ENCODE measurements at regions not wholly inside any gene's neighbourhood (a gene's known extent, or its start where the extent isn't known, plus 50 kb on each side); places are given as distances from the start of the nearest gene placed in this dataset.

DNA sequence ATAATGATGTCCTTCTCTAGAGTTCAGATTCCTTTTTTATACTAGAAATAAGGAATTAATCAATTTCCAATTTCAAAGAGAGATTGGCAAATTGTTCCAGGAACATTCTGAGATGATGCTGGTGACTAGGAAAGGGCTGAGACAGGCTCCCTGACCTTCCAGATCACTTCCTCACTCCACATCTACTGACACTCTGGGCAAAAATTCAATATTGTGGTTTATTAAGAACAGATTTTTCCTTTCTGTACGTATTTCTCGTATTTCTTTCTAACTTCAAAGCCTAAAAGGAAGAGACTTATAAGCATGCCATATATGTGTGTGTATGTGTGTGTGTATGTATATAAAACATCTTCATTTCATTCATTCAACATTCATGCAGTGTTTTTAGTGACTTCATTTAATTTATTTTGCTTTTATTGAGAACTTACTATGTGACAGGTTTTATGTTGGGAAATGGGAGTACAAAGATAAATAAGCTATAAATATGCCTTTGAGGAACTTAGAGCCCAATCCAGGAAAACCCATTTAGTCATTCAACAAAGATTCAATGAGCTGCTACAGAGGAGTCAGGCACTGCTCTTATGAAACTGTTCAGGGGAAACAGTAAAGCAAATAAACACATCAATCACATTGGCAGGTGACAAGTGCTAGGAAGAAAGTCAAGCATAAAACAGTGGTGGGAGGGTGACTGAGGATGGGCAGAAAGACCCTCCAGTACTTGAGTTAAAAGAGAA, 137.9 kb downstream of the RDH14 start:
- DNase-seq = no peak

DNA sequence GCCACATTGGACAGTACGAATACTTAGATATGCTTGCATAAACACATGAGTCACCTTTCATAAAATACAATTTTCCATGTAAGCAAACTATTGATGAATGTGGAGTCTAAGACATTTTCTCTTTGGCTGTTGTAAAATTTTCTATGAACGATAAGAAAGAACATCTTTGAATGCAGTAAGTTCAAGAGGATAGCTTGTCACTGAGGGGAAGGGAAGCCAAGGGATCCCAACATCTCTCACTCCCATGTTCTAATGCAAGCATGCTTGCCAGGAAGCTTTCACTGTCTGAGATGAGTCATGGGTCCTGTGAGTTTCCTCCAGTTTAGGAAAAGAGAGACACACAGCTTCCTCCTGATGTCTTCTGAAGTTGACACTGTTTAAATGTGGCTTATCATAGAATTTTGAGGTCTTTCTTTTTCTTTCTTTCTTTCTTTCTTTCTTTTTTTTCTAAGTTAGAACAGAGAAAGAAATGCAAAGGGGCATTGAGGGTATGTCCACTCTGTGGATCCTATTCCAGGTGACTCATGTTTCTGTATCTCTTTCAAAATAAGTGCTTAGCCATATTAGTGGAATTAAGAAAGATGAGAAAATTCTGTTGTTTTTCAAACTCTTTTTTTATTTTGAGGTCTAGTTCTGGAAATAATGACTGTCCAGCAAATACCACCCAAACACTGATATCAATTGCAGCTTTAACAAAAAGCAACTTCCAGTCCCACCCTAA, 146.6 kb downstream of the RDH14 start:
- DNase-seq = peak; percentile 44 to 73

GRCh38 chr2:18412980-18413675, 147.3 kb downstream of the RDH14 start:
- no peak for DNase-seq

DNA sequence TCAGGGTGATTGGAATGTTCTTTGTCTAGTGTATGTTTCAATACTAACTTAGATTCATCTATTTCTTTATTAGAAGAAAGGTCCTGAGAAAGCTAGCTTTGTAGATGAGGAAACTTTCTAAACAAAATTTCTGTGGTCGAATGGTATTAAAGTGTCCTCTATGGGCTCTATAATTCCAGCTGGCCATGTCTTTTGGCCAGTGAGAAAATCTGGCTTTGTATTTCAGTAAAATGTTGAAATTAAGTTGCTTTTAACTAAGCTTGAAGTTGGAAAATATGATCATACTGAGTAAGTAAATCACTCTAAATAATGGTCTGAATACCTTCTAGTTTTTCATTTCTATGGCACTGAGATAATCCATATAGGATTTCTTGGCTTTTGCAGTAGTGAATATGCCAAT, 148.8 kb downstream of the RDH14 start:
- DNase-seq = no peak

DNA sequence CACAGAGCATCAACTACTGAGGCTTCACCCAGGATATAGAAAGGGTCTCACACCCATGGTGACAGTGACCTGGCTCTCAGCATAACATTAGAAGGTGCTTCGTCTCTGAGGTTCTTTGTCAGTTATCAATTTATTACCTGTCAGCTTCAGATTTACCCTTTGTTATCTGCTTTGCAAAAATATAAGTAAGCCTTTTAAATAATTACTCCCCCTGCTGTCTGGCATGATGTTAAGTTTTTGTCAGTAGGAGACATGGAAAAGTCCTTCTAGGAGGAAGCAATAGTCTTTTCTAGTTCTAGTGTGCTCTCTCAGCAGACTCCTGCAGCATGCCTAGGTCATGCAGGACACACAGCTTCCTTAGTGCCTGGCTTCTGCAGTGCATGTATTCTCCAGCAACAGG, 149.9 kb downstream of the RDH14 start:
- DNase-seq = no peak

- DNase-seq = no peak
Observed at GRCh38 chr2:18408638-18409037, 151.8 kb downstream of the RDH14 start.

DNA sequence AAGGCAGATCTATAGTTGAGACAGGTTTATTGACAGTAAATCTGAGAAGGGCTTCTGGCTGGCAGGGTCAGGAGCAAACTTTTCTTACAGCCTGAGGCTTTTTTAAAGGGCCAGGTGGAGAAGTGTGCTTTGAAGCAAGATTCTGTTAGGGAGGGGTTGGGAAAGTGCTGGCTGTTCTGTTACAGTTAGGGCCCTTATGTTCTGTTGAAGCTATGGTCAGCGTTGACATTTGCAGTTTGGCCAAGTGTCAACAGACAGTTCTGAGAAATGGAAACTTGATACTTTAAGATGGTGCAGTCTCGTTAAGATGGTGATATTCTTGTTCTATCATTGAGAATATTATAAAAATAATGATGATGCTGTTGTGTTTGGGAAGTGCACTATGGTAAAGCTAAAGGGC, 154.2 kb downstream of the RDH14 start:
- no peak for DNase-seq

DNA sequence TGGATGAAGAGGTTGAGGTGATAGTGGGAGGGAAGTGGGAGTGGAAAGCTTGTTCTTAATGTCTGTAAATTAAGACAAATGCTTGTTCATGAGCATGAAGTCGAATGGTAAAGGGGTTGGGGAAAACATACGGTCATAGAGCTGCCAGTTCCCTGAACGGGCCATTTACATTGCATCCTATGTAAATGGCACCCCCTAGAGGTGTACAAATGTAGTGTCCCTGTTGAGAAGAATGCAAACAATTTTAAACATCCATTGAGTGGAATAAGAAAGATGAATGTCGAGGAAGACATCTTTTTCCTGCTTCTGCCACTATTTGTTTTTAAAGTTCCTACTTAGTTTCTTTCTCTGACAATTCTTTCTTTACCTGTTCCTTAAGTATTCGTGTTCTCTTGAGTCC, 155.7 kb downstream of the RDH14 start:
- DNase-seq = peak in 1 of 2 experiments; percentile 6

- DNase-seq = no peak
Observed at GRCh38 chr2:18403921-18404522, 156.4 kb downstream of the RDH14 start.

DNA sequence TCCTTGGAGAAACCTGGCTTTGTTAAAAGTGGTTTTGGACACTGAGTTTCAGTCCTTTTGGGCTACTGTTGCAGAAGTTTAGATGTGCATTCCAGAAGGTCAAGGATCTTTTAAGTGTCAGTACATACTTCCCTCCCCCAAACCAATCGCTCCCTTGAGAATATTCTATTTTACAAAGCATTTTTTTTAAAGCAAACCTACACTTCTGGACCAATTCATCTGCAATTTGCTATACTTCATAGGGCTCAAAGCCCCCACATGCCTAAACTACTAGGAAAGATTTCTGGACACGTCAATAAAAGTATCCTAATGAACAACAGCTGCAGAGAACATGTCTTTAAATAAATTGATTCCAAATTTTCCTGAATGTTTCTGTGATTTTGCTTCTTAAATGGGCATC, 157.6 kb downstream of the RDH14 start:
- no peak for DNase-seq

DNA sequence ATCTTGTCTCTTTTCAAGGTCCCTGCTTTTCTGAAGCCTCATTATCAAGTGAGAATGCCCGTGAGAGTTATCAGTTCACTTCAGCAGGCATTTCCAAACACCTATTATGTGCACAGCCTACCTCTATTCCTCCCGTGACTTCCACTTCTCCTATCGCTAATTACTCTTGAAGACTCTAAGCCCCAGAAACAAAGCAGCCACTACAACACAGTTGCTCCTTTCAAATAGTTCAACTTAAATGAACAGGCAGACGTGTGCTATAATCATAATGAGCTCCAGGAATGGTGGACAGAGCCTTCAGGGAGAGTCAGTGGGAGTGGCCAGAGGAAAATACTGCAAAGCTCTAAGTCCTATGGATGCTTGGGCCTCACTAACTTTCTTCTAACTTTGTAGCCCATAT, 159.0 kb downstream of the RDH14 start:
- DNase-seq = no peak

DNA sequence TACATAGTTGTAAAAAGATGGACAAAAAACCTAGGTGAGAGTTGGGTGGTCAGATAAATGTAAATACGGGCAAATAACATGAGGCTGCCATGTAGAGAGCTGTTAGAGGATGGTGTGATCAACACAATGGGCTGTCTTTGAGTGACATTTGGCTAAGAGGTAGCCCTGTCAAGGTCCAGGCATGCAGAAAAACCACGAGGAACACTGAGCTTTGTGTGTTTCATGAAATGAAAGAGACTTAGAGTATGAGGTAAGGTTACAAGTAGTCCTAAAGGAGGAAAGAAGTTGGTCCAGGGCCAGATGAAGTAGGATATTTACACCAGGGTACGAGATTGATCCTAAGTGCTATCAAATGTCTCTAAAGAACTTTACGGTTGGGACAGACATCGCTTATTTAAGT, 160.9 kb downstream of the RDH14 start:
- DNase-seq = no peak

DNA sequence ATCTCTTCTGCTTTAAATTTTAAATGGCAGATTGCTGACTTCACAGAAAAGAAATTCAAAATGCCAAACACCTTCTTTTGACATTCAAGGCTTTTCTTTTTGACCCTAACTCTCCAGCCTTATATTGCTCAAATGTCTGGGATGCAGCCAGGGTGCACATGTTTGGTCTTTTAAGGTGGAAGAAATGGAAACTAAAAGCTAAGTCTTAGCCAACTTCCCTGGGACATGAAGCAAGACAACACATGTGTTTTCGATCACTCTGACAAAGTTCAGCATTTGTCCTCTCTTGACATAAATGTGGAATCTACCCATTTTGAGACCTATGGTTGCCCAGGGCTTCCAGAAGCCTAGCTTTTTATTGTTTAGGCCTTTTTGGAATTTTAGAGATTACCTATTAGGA, 161.6 kb downstream of the RDH14 start:
- DNase-seq = no peak

GRCh38 chr2:18396329-18397010, 164.0 kb downstream of the RDH14 start:
- DNase-seq = no peak

DNA sequence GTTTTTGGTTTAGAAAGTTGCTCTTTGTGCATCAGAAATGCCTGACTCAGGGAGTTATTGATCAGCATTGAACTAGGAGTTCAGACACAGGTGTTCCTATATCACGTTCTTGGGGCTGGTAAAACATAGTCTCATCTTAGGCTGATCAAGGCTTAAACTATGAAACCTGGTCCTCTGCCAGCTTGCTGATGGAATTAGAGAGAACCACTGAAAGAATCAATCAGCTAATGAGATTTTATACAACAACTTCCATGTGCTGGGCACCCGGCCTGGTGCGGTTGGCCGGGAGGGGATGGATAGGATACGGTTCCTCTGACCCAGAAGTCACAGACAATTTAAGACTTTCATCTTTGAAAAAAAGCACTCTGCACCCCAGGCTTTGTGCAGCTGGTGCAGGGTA, 164.9 kb downstream of the RDH14 start:
- DNase-seq = no peak

GRCh38 chr2:18387441-18388206, 172.8 kb downstream of the RDH14 start:
- peak; percentile 59 to 80 for DNase-seq

DNA sequence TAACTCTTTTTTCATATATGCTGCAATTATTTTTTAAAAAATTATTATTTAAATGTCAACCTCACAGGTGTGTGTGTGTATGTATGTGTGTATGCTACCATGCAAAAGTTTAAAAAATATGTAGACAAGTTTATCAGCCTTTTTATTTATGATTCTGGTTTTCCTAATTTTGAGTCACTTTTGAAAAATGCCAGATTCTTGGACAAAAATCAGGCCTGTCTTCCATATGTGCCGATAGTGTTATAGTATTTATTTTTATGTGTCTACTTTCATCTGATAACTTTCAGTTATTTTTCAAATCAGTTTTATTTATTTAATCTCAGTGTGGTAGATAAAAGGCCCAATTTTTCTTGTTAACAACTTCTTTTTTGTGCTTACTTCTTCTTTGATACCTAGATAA, 176.2 kb downstream of the RDH14 start:
- no peak for DNase-seq

DNA sequence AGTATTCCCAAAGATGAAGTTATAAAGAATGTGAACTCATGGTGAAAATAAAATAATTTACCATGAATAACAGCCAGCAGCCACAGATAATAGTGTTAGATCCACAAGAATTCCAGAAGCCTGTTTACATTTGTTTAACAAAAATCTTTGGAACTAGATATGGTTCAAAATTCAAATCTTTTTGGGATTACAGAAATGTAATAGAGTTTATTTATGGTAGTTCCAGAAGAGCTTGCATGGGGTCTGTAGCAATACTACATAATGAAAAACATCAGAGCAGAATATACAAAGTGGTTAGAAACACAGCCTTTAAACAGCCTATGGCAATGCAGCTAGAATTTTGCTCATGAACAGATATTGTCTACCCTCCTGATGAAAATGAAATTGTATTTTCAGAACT, 179.1 kb downstream of the RDH14 start:
- no peak for DNase-seq

DNA sequence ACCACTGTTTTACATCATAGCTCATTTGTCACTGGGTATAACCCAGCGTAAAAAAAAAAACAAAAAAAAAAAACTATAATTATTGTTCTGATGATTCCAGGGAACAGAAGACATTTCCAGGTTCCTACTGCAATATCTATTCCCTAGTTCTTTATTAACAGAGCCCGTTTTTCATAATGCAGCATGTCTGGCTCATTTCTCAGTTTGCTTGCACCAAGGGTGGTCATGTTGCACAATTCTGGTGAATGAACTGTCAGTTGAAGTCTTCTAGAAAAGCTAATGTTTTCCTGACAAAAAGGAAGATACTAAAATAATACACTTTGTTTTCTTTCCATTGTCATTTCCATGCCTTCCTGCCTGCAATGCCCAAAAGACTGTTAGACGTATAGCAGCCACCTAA, 180.1 kb downstream of the RDH14 start:
- no peak for DNase-seq

GRCh38 chr2:18379870-18380269, 180.6 kb downstream of the RDH14 start:
- no peak for DNase-seq

DNA sequence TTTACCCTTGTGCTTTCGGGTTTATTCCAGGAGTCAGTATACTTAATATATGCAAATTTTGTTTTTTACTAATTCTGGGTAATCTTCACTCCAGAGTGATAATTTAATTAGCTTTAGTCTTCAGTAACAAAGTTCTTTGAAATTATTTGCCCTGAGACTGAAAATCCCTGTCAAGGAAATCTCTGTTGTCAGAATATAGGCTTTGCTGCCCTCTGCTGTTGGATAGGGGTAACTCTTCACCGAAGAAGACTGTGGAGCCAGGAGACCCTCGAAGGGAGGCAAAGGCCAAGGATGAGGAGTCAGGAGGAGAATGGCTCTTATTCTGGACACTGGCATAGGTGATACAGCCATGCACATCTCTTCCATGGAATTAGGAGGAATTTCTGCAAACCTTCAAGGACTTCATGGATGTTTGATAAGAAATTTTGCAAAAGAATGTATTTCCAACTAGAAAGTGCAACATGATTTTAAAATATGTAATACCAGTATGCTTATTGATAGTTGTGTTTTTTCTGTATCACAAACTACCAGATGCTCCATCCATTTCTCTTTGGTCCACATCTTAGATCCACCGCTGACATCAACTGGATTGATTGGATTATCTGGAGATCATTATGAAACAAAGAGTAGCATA, 182.3 kb downstream of the RDH14 start:
- DNase-seq = peak in 1 of 2 experiments; percentile 72

- DNase-seq = no peak
Observed at GRCh38 chr2:18376936-18377335, 183.5 kb downstream of the RDH14 start.

Data from SW 1271 (cell line).